ENCODE measurements at regions not wholly inside any gene's neighbourhood (a gene's known extent, or its start where the extent isn't known, plus 50 kb on each side); places are given as distances from the start of the nearest gene placed in this dataset.
"Not testable (repeated sequence)": the region's sequence is repeated elsewhere in the genome, so short reads cannot be mapped to it uniquely, and the experiment has no call there.

DNA sequence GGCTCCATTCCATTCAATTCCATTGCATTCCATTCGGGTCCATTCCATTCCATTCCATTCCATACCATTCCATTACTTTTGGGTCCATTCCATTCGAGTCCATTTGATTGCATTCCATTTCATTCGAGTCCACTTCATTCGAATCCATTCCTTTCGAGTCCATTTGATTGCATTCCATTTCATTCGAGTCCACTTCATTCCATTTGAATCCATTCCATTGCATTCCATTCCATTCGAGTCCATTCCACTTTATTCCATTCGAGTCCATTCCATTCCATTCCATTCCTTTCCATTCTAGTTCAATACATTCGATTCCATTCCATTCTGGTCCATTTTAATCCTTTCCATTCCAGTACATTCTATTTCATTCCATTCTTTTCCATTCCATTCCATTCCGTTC lies 334.0 kb downstream of the ZNF33B start:
- H3K4me1 ChIP-seq (ENCODE audit: low read length): no peaks in the 10 kb centered on the region
- no peaks in the 10 kb centered on the region for H4K20me1 ChIP-seq (ENCODE audit: insufficient read depth, low read length)
- H3K36me3 ChIP-seq (replicated peaks; ENCODE audit: insufficient read depth, low read length): no peaks in the 10 kb centered on the region
- no peaks in the 10 kb centered on the region for H3K27me3 ChIP-seq (replicated peaks; ENCODE audit: insufficient read depth, low read length)
- no peak for DNase-seq
- no peaks in the 10 kb centered on the region for H3K9me2 ChIP-seq (replicated peaks; ENCODE audit: insufficient read depth, low read length)
- H2AFZ ChIP-seq (ENCODE audit: low read length): no peak overlapping the region
- H3K27ac ChIP-seq (ENCODE audit: low read length): no peak overlapping the region
- no peak overlapping the region for H3K4me3 ChIP-seq (ENCODE audit: low read length)
- H3F3A ChIP-seq (ENCODE audit: insufficient read depth, low read length): no peaks in the 10 kb centered on the region
- no peaks in the 10 kb centered on the region for H3K79me2 ChIP-seq (ENCODE audit: low read length)
- no peak overlapping the region for H3K9ac ChIP-seq (ENCODE audit: low read length)
- TF ChIP-seq EZH2phosphoT487 (IDR thresholded peaks at IDR 0.05; ENCODE audit: low read length) (no peak), EZH2 (optimal IDR thresholded peaks at IDR 0.05; ENCODE audit: low read depth, low read length) (no peak)
- TF ChIP-seq, protein P1, sequence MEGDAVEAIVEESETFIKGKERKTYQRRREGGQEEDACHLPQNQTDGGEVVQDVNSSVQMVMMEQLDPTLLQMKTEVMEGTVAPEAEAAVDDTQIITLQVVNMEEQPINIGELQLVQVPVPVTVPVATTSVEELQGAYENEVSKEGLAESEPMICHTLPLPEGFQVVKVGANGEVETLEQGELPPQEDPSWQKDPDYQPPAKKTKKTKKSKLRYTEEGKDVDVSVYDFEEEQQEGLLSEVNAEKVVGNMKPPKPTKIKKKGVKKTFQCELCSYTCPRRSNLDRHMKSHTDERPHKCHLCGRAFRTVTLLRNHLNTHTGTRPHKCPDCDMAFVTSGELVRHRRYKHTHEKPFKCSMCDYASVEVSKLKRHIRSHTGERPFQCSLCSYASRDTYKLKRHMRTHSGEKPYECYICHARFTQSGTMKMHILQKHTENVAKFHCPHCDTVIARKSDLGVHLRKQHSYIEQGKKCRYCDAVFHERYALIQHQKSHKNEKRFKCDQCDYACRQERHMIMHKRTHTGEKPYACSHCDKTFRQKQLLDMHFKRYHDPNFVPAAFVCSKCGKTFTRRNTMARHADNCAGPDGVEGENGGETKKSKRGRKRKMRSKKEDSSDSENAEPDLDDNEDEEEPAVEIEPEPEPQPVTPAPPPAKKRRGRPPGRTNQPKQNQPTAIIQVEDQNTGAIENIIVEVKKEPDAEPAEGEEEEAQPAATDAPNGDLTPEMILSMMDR (IDR thresholded peaks at IDR 0.05; ENCODE audit: low read length): no peak
- no peaks in the 10 kb centered on the region; the same call in 1 of the 2 replicates for H3K9me3 ChIP-seq (replicated peaks; ENCODE audit: insufficient read depth, low read length)
- no peak overlapping the region for H3K4me2 ChIP-seq (ENCODE audit: low read depth, low read length)

DNA sequence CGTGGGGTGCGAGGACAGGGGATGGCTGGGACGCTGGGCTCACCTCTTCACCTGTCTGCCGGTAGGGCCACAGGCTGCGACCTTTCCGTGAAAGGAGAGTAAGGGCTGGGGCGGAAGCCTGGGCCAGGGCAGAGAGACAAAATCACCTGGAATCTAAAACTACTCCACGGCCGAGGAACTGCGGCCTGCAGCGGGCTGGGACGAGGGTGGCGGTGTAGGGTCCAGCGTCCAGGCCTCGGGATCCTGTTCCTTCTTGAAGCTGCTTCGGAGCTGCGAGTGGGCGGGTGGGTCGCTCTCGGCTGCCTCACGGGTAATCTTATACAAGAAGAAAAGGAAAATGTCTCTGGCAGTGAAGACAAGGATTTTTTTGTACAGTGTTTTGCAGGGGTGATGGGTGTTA lies 356.5 kb downstream of the ZNF33B start:
- not testable (repeated sequence) for DNase-seq; H3K9me2 ChIP-seq (replicated peaks; ENCODE audit: insufficient read depth, low read length); H3K27me3 ChIP-seq (replicated peaks; ENCODE audit: insufficient read depth, low read length); H3K4me1 ChIP-seq (ENCODE audit: low read length); H3K27ac ChIP-seq (ENCODE audit: low read length); H3F3A ChIP-seq (ENCODE audit: insufficient read depth, low read length); H4K20me1 ChIP-seq (ENCODE audit: insufficient read depth, low read length); H2AFZ ChIP-seq (ENCODE audit: low read length); H3K36me3 ChIP-seq (replicated peaks; ENCODE audit: insufficient read depth, low read length); H3K4me2 ChIP-seq (ENCODE audit: low read depth, low read length); H3K9ac ChIP-seq (ENCODE audit: low read length); H3K9me3 ChIP-seq (replicated peaks; ENCODE audit: insufficient read depth, low read length); H3K79me2 ChIP-seq (ENCODE audit: low read length); H3K4me3 ChIP-seq (ENCODE audit: low read length)

DNA sequence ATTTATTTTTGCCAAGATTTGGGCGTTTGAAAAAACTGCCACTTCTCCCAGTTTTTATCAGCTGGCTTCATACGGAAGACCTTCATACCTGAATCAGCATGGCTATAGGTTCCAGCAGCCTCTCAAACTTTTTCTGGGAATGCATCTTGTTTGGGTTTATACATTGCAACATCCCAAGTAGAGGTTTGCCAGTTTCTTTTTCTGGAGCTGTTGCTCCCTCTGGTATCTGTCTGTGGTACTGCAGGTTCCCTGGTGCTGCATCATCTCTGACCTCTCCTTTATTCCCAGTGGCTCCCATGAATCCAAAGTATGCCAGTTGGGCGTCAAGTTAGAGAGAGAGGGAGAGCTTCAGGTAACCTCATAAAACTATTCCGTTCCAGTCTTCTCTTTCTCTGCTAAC lies 368.6 kb downstream of the ZNF33B start:
- H3K4me3 ChIP-seq (ENCODE audit: low read length); H3K27me3 ChIP-seq (replicated peaks; ENCODE audit: insufficient read depth, low read length); H3K36me3 ChIP-seq (replicated peaks; ENCODE audit: insufficient read depth, low read length): not testable (repeated sequence)

DNA sequence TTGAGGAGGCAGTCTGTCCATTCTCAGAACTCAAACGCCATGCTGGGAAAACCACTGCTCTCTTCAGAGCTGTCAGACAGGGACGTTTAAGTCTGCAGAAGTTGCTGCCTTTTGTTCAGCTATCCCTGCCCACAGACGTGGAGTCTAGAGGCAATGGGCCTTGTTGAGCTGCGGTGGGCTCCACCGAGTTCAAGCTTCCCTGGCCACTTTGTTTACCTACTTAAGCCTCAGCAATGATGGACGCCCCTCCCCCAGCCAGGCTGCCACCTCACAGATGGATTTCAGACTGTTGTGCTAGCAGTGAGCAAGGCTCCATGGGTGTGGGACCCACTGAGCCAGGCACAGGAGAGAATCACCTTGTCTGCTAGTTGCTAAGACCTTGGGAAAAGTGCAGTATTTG lies 375.1 kb downstream of the ZNF33B start:
- not testable (repeated sequence) for H3K9me3 ChIP-seq (replicated peaks; ENCODE audit: insufficient read depth, low read length); H3K4me3 ChIP-seq (ENCODE audit: low read length); H3K9ac ChIP-seq (ENCODE audit: low read length); H4K20me1 ChIP-seq (ENCODE audit: insufficient read depth, low read length); H3K36me3 ChIP-seq (replicated peaks; ENCODE audit: insufficient read depth, low read length); H3K4me2 ChIP-seq (ENCODE audit: low read depth, low read length); DNase-seq; H3K79me2 ChIP-seq (ENCODE audit: low read length); H3F3A ChIP-seq (ENCODE audit: insufficient read depth, low read length); H3K27me3 ChIP-seq (replicated peaks; ENCODE audit: insufficient read depth, low read length); H2AFZ ChIP-seq (ENCODE audit: low read length); H3K4me1 ChIP-seq (ENCODE audit: low read length); H3K27ac ChIP-seq (ENCODE audit: low read length); H3K9me2 ChIP-seq (replicated peaks; ENCODE audit: insufficient read depth, low read length)

More for the DNA sequence above, 368.6 kb downstream of the ZNF33B start:
- not testable (repeated sequence) for H3K9ac ChIP-seq (ENCODE audit: low read length); H3F3A ChIP-seq (ENCODE audit: insufficient read depth, low read length); H3K9me3 ChIP-seq (replicated peaks; ENCODE audit: insufficient read depth, low read length); H3K27ac ChIP-seq (ENCODE audit: low read length); H3K79me2 ChIP-seq (ENCODE audit: low read length); H4K20me1 ChIP-seq (ENCODE audit: insufficient read depth, low read length); DNase-seq; H3K4me1 ChIP-seq (ENCODE audit: low read length); H2AFZ ChIP-seq (ENCODE audit: low read length); H3K9me2 ChIP-seq (replicated peaks; ENCODE audit: insufficient read depth, low read length); H3K4me2 ChIP-seq (ENCODE audit: low read depth, low read length)
- TF ChIP-seq, protein P1 (IDR thresholded peaks at IDR 0.05; ENCODE audit: low read length): peak; percentile 9; the same call in 1 of the 2 replicates

DNA sequence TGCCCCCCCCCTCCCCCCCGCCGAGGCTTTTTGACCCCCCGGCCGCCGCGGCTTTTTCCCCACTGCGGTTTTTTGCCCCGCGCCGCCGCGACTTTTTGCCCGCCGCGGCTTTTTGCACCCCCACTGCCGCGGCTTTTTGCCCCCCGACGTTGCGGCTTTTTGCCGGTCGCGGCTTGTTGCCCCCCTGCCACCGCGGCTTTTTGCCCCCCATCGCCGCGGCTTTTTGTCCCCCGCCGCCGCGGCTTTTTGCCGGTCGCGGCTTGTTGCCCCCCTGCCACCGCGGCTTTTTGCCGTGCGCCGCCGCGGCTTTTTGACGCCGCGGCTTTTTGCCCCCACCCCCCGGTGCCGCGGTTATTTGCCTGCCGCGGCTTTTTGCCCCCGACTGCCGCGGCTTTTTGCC lies 395.4 kb downstream of the ZNF33B start:
- H4K20me1 ChIP-seq (ENCODE audit: insufficient read depth, low read length); H3F3A ChIP-seq (ENCODE audit: insufficient read depth, low read length); H2AFZ ChIP-seq (ENCODE audit: low read length); H3K4me2 ChIP-seq (ENCODE audit: low read depth, low read length); H3K4me1 ChIP-seq (ENCODE audit: low read length); H3K9me3 ChIP-seq (replicated peaks; ENCODE audit: insufficient read depth, low read length); H3K9me2 ChIP-seq (replicated peaks; ENCODE audit: insufficient read depth, low read length); H3K79me2 ChIP-seq (ENCODE audit: low read length); H3K4me3 ChIP-seq (ENCODE audit: low read length); H3K27ac ChIP-seq (ENCODE audit: low read length); H3K36me3 ChIP-seq (replicated peaks; ENCODE audit: insufficient read depth, low read length); DNase-seq; H3K27me3 ChIP-seq (replicated peaks; ENCODE audit: insufficient read depth, low read length); H3K9ac ChIP-seq (ENCODE audit: low read length): not testable (repeated sequence)

Data from MM.1S (cell line).